HG02571 (cell line): ENCODE measurements at regions not wholly inside any gene's neighbourhood (a gene's known extent, or its start where the extent isn't known, plus 50 kb on each side); places are given as distances from the start of the nearest gene placed in this dataset.
"Not testable (repeated sequence)": the region's sequence is repeated elsewhere in the genome, so short reads cannot be mapped to it uniquely, and the experiment has no call there.

Experiments
- ATAC-seq: cut with Tn5 transposase; IDR thresholded peaks from one replicate; pipeline ENCODE4 v1.9.1; 2021; ENCODE audit warnings: mild to moderate bottlenecking, moderate library complexity; ENCODE audit not compliant: unreplicated experiment

GRCh38 chr18:55990186-55990585, 402.2 kb upstream of the TCF4 start:
- no peak for ATAC-seq

GRCh38 chr18:55988537-55988936, 400.5 kb upstream of the TCF4 start:
- ATAC-seq: no peak

- no peak for ATAC-seq
These were observed 395.4 kb upstream of the TCF4 start for GRCh38 chr18:55983433-55983832.

- ATAC-seq: no peak
These were observed 395.0 kb upstream of the TCF4 start for GRCh38 chr18:55982992-55983391.

GRCh38 chr18:55981712-55982475, 393.9 kb upstream of the TCF4 start:
- no peak for ATAC-seq

GRCh38 chr18:55974521-55974920, 386.5 kb upstream of the TCF4 start:
- no peak for ATAC-seq

GRCh38 chr18:55968550-55968949, 380.6 kb upstream of the TCF4 start:
- no peak for ATAC-seq

GRCh38 chr18:55967019-55967418, 379.0 kb upstream of the TCF4 start:
- no peak for ATAC-seq

- ATAC-seq: no peak
These were observed 376.2 kb upstream of the TCF4 start for GRCh38 chr18:55964171-55964570.

GRCh38 chr18:55953326-55953725, 365.3 kb upstream of the TCF4 start:
- no peak for ATAC-seq

- ATAC-seq: not testable (repeated sequence)
These were observed 363.7 kb upstream of the TCF4 start for GRCh38 chr18:55951738-55952137.

GRCh38 chr18:55950379-55951166, 362.6 kb upstream of the TCF4 start:
- no peak for ATAC-seq

GRCh38 chr18:55934821-55935220, 346.8 kb upstream of the TCF4 start:
- ATAC-seq: no peak

- no peak for ATAC-seq
These were observed 344.7 kb upstream of the TCF4 start for GRCh38 chr18:55932675-55933074.

- ATAC-seq: no peak
These were observed 339.8 kb upstream of the TCF4 start for GRCh38 chr18:55927831-55928230.

GRCh38 chr18:55925772-55926171, 337.8 kb upstream of the TCF4 start:
- ATAC-seq: no peak

GRCh38 chr18:55920063-55920462, 332.1 kb upstream of the TCF4 start:
- no peak for ATAC-seq

GRCh38 chr18:55918444-55918843, 330.5 kb upstream of the TCF4 start:
- ATAC-seq: no peak

GRCh38 chr18:55912919-55913318, 324.9 kb upstream of the TCF4 start:
- no peak for ATAC-seq

- no peak for ATAC-seq
These were observed 324.1 kb upstream of the TCF4 start for GRCh38 chr18:55912071-55912470.

GRCh38 chr18:55910296-55910695, 322.3 kb upstream of the TCF4 start:
- ATAC-seq: no peak

GRCh38 chr18:55908901-55909366, 320.9 kb upstream of the TCF4 start:
- no peak for ATAC-seq
